Right ventricle myocardium superior (tissue), 1 donor: ENCODE measurements at regions not wholly inside any gene's neighbourhood (a gene's known extent, or its start where the extent isn't known, plus 50 kb on each side); places are given as distances from the start of the nearest gene placed in this dataset.
A peak's percentile ranks its signal among the peaks of the same experiment; 100 is the strongest.

ENCODE experiments used
- ATAC-seq: fragments of 200-7000 bp; cut with Tn5 transposase; one replicate; pipeline ENCODE4 v1.9.1; 2020; ENCODE audit warnings: mild to moderate bottlenecking; ENCODE audit not compliant: poor library complexity
- DNase-seq: peaks from one replicate; pipeline ENCODE4 v3.0.0-alpha.2; 2020
- intact Hi-C: fragments of 100-400 bp; cut with DNase I; formaldehyde crosslinking; loops from one replicate; pipeline ENCODE4 v1.11.2; 2022
- donor health status: DM: no; HTN: yes; CAD: no; lungs with severe emphysema.

- intact Hi-C loops: no loop called here
- DNase-seq (no peak), ATAC-seq (peak; percentile 85)
Measured at GRCh38 chr2:100752628-100753333, 67.2 kb upstream of the NPAS2 start.

- no peak for DNase-seq
- intact Hi-C loops: no loop called here
- no peak for ATAC-seq
Measured at GRCh38 chr2:100753444-100753843, 66.5 kb upstream of the NPAS2 start.

GRCh38 chr2:100753881-100754280 is 66.1 kb upstream of the NPAS2 start:
- DNase-seq: no peak
- no peak for ATAC-seq
- intact Hi-C loops: no loop called here

GRCh38 chr2:100754951-100755350 is 65.0 kb upstream of the NPAS2 start:
- DNase-seq: no peak
- peak; percentile 59 for ATAC-seq
- intact Hi-C loops: no loop called here

- ATAC-seq (no peak), DNase-seq (no peak)
- intact Hi-C loops: no loop called here
Measured at GRCh38 chr2:100755441-100755840, 64.5 kb upstream of the NPAS2 start.

GRCh38 chr2:100756704-100757103 is 63.2 kb upstream of the NPAS2 start:
- DNase-seq (no peak), ATAC-seq (no peak)
- intact Hi-C loops: no loop called here

GRCh38 chr2:100757621-100758394 is 62.1 kb upstream of the NPAS2 start:
- intact Hi-C loops: no loop called here
- ATAC-seq (no peak), DNase-seq (no peak)

- DNase-seq: no peak
- intact Hi-C loops: no loop called here
- no peak for ATAC-seq
Measured at GRCh38 chr2:100759901-100760300, 60.0 kb upstream of the NPAS2 start.

GRCh38 chr2:100761365-100761764 is 58.6 kb upstream of the NPAS2 start:
- intact Hi-C loops: no loop called here
- DNase-seq: no peak
- no peak for ATAC-seq

- intact Hi-C loops: no loop called here
- DNase-seq (no peak), ATAC-seq (no peak)
Measured at GRCh38 chr2:100764430-100764829, 55.5 kb upstream of the NPAS2 start.

- intact Hi-C loops: no loop called here
- DNase-seq (no peak), ATAC-seq (peak; percentile 49)
Measured at GRCh38 chr2:100765481-100765880, 54.5 kb upstream of the NPAS2 start.

- DNase-seq: no peak
- ATAC-seq: no peak
Measured at GRCh38 chr2:100766256-100766655, 53.7 kb upstream of the NPAS2 start.

GRCh38 chr2:100766806-100767205 is 53.1 kb upstream of the NPAS2 start:
- intact Hi-C loops: no loop called here
- no peak for DNase-seq
- no peak for ATAC-seq

More at GRCh38 chr2:100766256-100766655, 53.7 kb upstream of the NPAS2 start:
- intact Hi-C loops: no loop called here

GRCh38 chr2:100767224-100767653 is 52.7 kb upstream of the NPAS2 start:
- DNase-seq (no peak), ATAC-seq (no peak)
- intact Hi-C loops: no loop called here

- ATAC-seq: no peak
- intact Hi-C loops: no loop called here
- DNase-seq: no peak
Measured at GRCh38 chr2:100767810-100768806, 51.8 kb upstream of the NPAS2 start.
